ENCODE measurements at regions not wholly inside any gene's neighbourhood (a gene's known extent, or its start where the extent isn't known, plus 50 kb on each side); places are given as distances from the start of the nearest gene placed in this dataset.
"Not testable (repeated sequence)": the region's sequence is repeated elsewhere in the genome, so short reads cannot be mapped to it uniquely, and the experiment has no call there.

- no peak for DNase-seq (ENCODE audit: low read depth)
These were observed 100.4 kb downstream of the PSMG1 start for GRCh38 chr21:39082656-39083376.

- no peak for DNase-seq (ENCODE audit: low read depth)
These were observed 102.9 kb downstream of the PSMG1 start for GRCh38 chr21:39080366-39080765.

- DNase-seq (ENCODE audit: low read depth): no peak
These were observed 103.6 kb downstream of the PSMG1 start for GRCh38 chr21:39079617-39080016.

- DNase-seq (ENCODE audit: low read depth): no peak
These were observed 104.8 kb downstream of the PSMG1 start for GRCh38 chr21:39078322-39079065.

GRCh38 chr21:39077876-39078275 lies 105.4 kb downstream of the PSMG1 start:
- no peak for DNase-seq (ENCODE audit: low read depth)

GRCh38 chr21:39074508-39074907 lies 108.7 kb downstream of the PSMG1 start:
- no peak for DNase-seq (ENCODE audit: low read depth)

- no peak for DNase-seq (ENCODE audit: low read depth)
These were observed 109.5 kb downstream of the PSMG1 start for GRCh38 chr21:39073717-39074116.

- DNase-seq (ENCODE audit: low read depth): no peak
These were observed 110.2 kb downstream of the PSMG1 start for GRCh38 chr21:39073063-39073462.

GRCh38 chr21:39072468-39072867 lies 110.8 kb downstream of the PSMG1 start:
- no peak for DNase-seq (ENCODE audit: low read depth)

GRCh38 chr21:39071623-39072214 lies 111.5 kb downstream of the PSMG1 start:
- DNase-seq (ENCODE audit: low read depth): no peak

GRCh38 chr21:39069856-39070255 lies 113.4 kb downstream of the PSMG1 start:
- not testable (repeated sequence) for DNase-seq (ENCODE audit: low read depth)

- no peak for DNase-seq (ENCODE audit: low read depth)
These were observed 116.1 kb downstream of the PSMG1 start for GRCh38 chr21:39066829-39067780.

- DNase-seq (ENCODE audit: low read depth): no peak
These were observed 117.3 kb downstream of the PSMG1 start for GRCh38 chr21:39065917-39066316.

- no peak for DNase-seq (ENCODE audit: low read depth)
These were observed 118.8 kb downstream of the PSMG1 start for GRCh38 chr21:39064325-39065012.

- DNase-seq (ENCODE audit: low read depth): no peak
These were observed 119.7 kb downstream of the PSMG1 start for GRCh38 chr21:39063517-39063916.

- no peak for DNase-seq (ENCODE audit: low read depth)
These were observed 121.1 kb downstream of the PSMG1 start for GRCh38 chr21:39062196-39062595.

- no peak for DNase-seq (ENCODE audit: low read depth)
These were observed 121.5 kb downstream of the PSMG1 start for GRCh38 chr21:39061766-39062165.

GRCh38 chr21:39060485-39061083 lies 122.7 kb downstream of the PSMG1 start:
- no peak for DNase-seq (ENCODE audit: low read depth)

- no peak for DNase-seq (ENCODE audit: low read depth)
These were observed 126.1 kb downstream of the PSMG1 start for GRCh38 chr21:39057121-39057520.

- no peak for DNase-seq (ENCODE audit: low read depth)
These were observed 126.6 kb downstream of the PSMG1 start for GRCh38 chr21:39056636-39057035.

GRCh38 chr21:39055167-39055767 lies 128.0 kb downstream of the PSMG1 start:
- DNase-seq (ENCODE audit: low read depth): no peak

Data from stimulated activated CD4-positive, alpha-beta T cell treated with anti-CD3 and anti-CD28 coated beads, Interleukin-2, amount 100 ng/mL, for 4 hours (primary cell).